Heart left ventricle (tissue), 16 donors: ENCODE measurements at regions not wholly inside any gene's neighbourhood (a gene's known extent, or its start where the extent isn't known, plus 50 kb on each side); places are given as distances from the start of the nearest gene placed in this dataset.

Source experiments
- ATAC-seq, 4 donors: fragments of 200-7000 bp; cut with Tn5 transposase; one replicate each; pipeline ENCODE4 v1.9.1; 2020 to 2022; ENCODE audit warnings: moderate library complexity in 4 of 4, mild to moderate bottlenecking in 3 of 4, moderate number of reproducible peaks in 1 of 4
- DNase-seq, 5 donors: peaks; one replicate each; pipeline ENCODE4 v3.0.0-alpha.2; 2020
- H3K27ac ChIP-seq, 12 donors: fragments of 200-600 bp; sonication (generic) in 4 of 12; one replicate each; pipeline versions ENCODE4 v1.5.0 to v1.8.0; 2016 to 2022; ENCODE audit warnings: mild to moderate bottlenecking in 2 of 12
- H3K27me3 ChIP-seq, 9 donors: fragments of 200-600 bp; sonication (generic) in 2 of 9; one replicate each; pipeline versions ENCODE4 v1.5.1 to v1.8.0; 2016 to 2022; ENCODE audit warnings: mild to moderate bottlenecking in 3 of 9
- H3K36me3 ChIP-seq, 9 donors: fragments of 200-600 bp; sonication (generic) in 2 of 9; one replicate each; pipeline versions ENCODE4 v1.5.0 to v1.8.0; 2018 to 2022; ENCODE audit warnings: mild to moderate bottlenecking in 2 of 9
- H3K4me1 ChIP-seq, 12 donors: fragments of 200-600 bp; sonication (generic) in 4 of 12; one replicate each; pipeline versions ENCODE4 v1.5.0 to v1.8.0; 2016 to 2022; ENCODE audit warnings: mild to moderate bottlenecking in 3 of 12
- H3K4me3 ChIP-seq, 12 donors: fragments of 200-600 bp; sonication (generic) in 4 of 12; one replicate each; pipeline versions ENCODE4 v1.5.0 to v1.8.0; 2017 to 2022; ENCODE audit warnings: mild to moderate bottlenecking in 9 of 12, moderate library complexity in 4 of 12
- H3K9me3 ChIP-seq, 12 donors: fragments of 200-600 bp; sonication (generic) in 4 of 12; one replicate each; pipeline versions ENCODE4 v1.5.0 to v1.8.0; 2016 to 2022; ENCODE audit warnings: mild to moderate bottlenecking in 1 of 12
- POLR2A ChIP-seq, 2 donors: fragments of 450-650 bp; IDR thresholded peaks; one replicate each; pipeline ENCODE4 v1.6.1; 2017; ENCODE audit warnings: antibody characterized with exemption in 2 of 2, mild to moderate bottlenecking in 2 of 2, moderate library complexity in 2 of 2
- WGBS, 4 donors: extraction: QIAGEN DNeasy Blood & Tissue Kit in 2 of 4; methylation state at CpG; one replicate each; pipeline versions ENCODE4 v1.1.5 to v1.1.7; 2013 to 2018; 5-methylcytosine and 5-hydroxymethylcytosine counted together
- intact Hi-C, 10 donors: fragments of 100-400 bp; cut with DNase I; formaldehyde crosslinking; loops; one replicate each; pipeline versions ENCODE4 v1.11.1 to v1.14.2; 2022
- TF ChIP-seq, protein P1 (sequence below), 12 donors: fragments of 200-600 bp; sonication (generic) in 4 of 12; IDR thresholded peaks; one replicate each; pipeline versions ENCODE4 v1.5.0 to v1.8.0; 2018 to 2022; ENCODE audit warnings: antibody characterized with exemption in 12 of 12, mild to moderate bottlenecking in 5 of 12
- donor health status: ischemic (EF 13 %, LVEDD 7.1; RV severe dilation, severe dysfunction).
- donor health status: healthy with polysubstance abuse.
- donor health status: DM: no; HTN: yes; CAD: no.
- donor health status: DM: no; HTN: no; CAD: no.
- donor health status: ischemic (EF 25% LVEDD 6.9; RV normal size, moderate dysfunction).
- donor health status: ischemic (EF 25% LVEDD 5.7; RV mildly dilated, moderate dysfunction).
- donor health status: healthy.
- donor health status: DM: yes; HTN: yes; CAD: no.
- donor health status: ischemic (EF 35%, LVEDD 5.7; RV mildly dilated, moderate dysfunction).
- donor health status: nonischemic (EF 11% LVEDD 7.7; RV severe dilation, severe dysfunction).
- donor health status: DM: yes; HTN: yes; CAD: no.
- donor health status: PGD.
- donor health status: ischemic (EF 29% LVEDD 5.4; RV normal size, mild dysfunction).
- donor health status: nonischemic (EF 23%, LVEDD 6.1; RV moderate dilation, normal function).

DNA sequence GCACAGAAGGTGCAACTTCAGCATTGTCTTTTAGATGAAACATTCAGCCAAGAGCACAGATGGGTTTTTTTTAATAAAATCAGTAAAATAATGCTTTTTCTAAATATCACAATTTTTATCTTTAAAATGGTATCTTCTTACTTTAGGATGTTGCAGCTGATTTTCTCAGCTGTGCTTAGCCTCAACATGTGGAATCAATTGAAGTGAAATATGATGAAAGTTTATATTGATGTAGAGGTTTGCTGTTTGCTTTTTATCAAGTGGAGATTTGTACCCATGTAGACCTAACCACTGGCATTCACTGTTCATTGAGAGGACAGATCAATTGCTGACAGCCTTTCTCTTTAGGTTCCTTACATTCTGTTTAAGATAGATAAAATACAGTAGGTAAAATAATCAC, 107.8 kb downstream of the CYB561 start:
- Histone ChIP-seq H3K9me3 (no peaks in the 10 kb centered on the region), H3K27ac (no peak overlapping the region), H3K4me1 (peaks cover 0 to 22% (median 0%) of the 10 kb centered on the region in 12 donors), H3K36me3 (peaks cover 0 to 33% (median 8%) of the 10 kb centered on the region in 9 donors), H3K4me3 (no peak overlapping the region), H3K27me3 (no peaks in the 10 kb centered on the region)
- TF ChIP-seq, protein P1, sequence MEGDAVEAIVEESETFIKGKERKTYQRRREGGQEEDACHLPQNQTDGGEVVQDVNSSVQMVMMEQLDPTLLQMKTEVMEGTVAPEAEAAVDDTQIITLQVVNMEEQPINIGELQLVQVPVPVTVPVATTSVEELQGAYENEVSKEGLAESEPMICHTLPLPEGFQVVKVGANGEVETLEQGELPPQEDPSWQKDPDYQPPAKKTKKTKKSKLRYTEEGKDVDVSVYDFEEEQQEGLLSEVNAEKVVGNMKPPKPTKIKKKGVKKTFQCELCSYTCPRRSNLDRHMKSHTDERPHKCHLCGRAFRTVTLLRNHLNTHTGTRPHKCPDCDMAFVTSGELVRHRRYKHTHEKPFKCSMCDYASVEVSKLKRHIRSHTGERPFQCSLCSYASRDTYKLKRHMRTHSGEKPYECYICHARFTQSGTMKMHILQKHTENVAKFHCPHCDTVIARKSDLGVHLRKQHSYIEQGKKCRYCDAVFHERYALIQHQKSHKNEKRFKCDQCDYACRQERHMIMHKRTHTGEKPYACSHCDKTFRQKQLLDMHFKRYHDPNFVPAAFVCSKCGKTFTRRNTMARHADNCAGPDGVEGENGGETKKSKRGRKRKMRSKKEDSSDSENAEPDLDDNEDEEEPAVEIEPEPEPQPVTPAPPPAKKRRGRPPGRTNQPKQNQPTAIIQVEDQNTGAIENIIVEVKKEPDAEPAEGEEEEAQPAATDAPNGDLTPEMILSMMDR (IDR thresholded peaks at IDR 0.05), result no peak
- TF ChIP-seq POLR2A (IDR thresholded peaks at IDR 0.05), result no peak
- ATAC-seq (no peak), DNase-seq (no peak)
- intact Hi-C loops, result no loop called here

DNA sequence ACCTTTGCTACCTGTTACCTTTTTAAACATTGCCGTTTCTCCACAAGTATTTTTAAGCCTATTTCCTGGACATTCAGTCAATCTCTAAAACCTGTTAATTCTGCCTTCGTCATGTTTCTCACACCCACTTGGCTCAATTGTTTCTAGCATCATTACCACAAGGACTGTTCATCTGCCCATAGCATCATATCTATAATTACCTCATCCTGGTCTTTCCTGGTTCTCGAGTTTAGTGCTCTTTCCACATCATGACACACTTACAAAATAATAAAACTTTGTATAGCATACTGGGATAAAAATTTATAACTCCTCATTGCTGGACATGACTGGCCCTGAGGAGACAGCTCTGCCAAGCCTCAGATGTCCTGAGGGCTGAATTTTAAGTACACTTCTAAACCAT, 104.8 kb downstream of the CYB561 start:
- TF ChIP-seq POLR2A (IDR thresholded peaks at IDR 0.05), result no peak
- TF ChIP-seq, protein P1 (IDR thresholded peaks at IDR 0.05), result no peak

DNA sequence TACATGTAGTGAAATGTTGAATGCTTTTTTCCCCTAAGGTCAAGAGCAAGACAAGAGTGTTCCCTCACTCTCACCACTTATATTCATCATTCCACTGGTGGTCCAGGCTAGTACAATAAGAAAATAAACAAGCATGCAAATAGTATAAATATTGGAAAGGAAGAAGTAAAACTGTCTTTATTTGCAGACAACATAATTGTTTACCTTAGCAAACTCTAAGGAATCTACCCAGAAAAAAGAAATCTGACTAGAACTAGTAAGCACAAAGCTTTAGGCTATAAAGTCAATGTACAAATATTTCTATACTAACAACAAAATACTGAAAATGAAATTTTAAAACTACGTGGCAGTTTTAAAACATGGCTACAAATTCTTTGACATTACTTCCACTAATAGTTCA, 101.7 kb downstream of the CYB561 start:
- no peak overlapping the region for H3K4me3 ChIP-seq
- no peaks in the 10 kb centered on the region for H3K27me3 ChIP-seq
- no peaks in the 10 kb centered on the region for H3K4me1 ChIP-seq
- peaks cover 0 to 41% (median 8%) of the 10 kb centered on the region in 9 donors for H3K36me3 ChIP-seq
- ATAC-seq, result no peak
- H3K9me3 ChIP-seq, result no peaks in the 10 kb centered on the region
- intact Hi-C loops, result no loop called here
- no peak overlapping the region for H3K27ac ChIP-seq
- no peak for DNase-seq
- WGBS, 4 donors, result 92 to 97% (median 95%) methylated on average over 1 of the region's 1 CpG
- TF ChIP-seq POLR2A (IDR thresholded peaks at IDR 0.05), result no peak
- TF ChIP-seq, protein P1 (IDR thresholded peaks at IDR 0.05), result no peak

More for the DNA sequence above, 104.8 kb downstream of the CYB561 start:
- ATAC-seq (no peak), DNase-seq (no peak)
- no peaks in the 10 kb centered on the region for H3K27me3 ChIP-seq
- no peak overlapping the region for H3K4me3 ChIP-seq
- 87 to 92% (median 89%) methylated on average over 3 of the region's 3 CpGs for WGBS, 4 donors
- H3K36me3 ChIP-seq, result peaks cover 0 to 41% (median 8%) of the 10 kb centered on the region in 9 donors
- no peak overlapping the region for H3K27ac ChIP-seq
- intact Hi-C loops, result no loop called here
- H3K4me1 ChIP-seq, result peaks cover 0 to 2% (median 0%) of the 10 kb centered on the region in 12 donors
- H3K9me3 ChIP-seq, result no peaks in the 10 kb centered on the region

DNA sequence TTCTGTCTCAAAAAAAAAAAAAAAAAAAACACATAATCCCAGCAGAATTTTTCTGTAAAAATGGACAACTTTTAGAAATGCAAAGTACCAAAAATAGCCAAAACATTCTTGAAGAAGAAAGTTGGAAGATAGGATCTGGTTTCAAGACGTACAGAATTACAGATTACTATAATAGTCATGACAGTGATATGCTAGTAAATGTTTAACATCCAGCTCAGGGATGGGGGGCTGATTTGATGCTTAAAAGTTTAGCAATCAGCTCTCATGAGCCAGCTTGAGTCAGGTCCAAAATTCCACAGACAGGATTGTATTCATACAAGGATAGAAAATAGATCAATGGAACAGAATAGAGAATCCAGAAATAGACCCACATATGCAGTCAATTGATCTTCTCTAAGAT, 100.5 kb downstream of the CYB561 start:
- ATAC-seq, result no peak
- 68 to 85% (median 74%) methylated on average over 1 of the region's 1 CpG for WGBS, 4 donors
- Histone ChIP-seq H3K4me3 (no peak overlapping the region), H3K9me3 (no peaks in the 10 kb centered on the region), H3K36me3 (peaks cover 0 to 35% (median 5%) of the 10 kb centered on the region in 9 donors), H3K27ac (no peak overlapping the region), H3K27me3 (no peaks in the 10 kb centered on the region), H3K4me1 (peaks cover 0 to 2% (median 0%) of the 10 kb centered on the region in 12 donors)
- intact Hi-C loops, result no loop called here
- TF ChIP-seq POLR2A (IDR thresholded peaks at IDR 0.05), result no peak
- TF ChIP-seq, protein P1 (IDR thresholded peaks at IDR 0.05), result no peak
- DNase-seq, result no peak
